Heart left ventricle (tissue), 13 donors: ENCODE measurements at regions not wholly inside any gene's neighbourhood (a gene's known extent, or its start where the extent isn't known, plus 50 kb on each side); places are given as distances from the start of the nearest gene placed in this dataset.

Source experiments
- CTCF ChIP-seq, 12 donors: fragments of 200-600 bp; sonication (generic) in 4 of 12; IDR thresholded peaks; one replicate each; pipeline versions ENCODE4 v1.5.0 to v1.8.0; 2018 to 2022; ENCODE audit warnings: antibody characterized with exemption in 12 of 12, mild to moderate bottlenecking in 5 of 12
- POLR2A ChIP-seq, 2 donors: fragments of 450-650 bp; IDR thresholded peaks; one replicate each; pipeline ENCODE4 v1.6.1; 2017; ENCODE audit warnings: antibody characterized with exemption in 2 of 2, mild to moderate bottlenecking in 2 of 2, moderate library complexity in 2 of 2
- donor health status: ischemic (EF 13 %, LVEDD 7.1; RV severe dilation, severe dysfunction).
- donor health status: DM: no; HTN: yes; CAD: no.
- donor health status: DM: no; HTN: no; CAD: no.
- donor health status: ischemic (EF 25% LVEDD 6.9; RV normal size, moderate dysfunction).
- donor health status: ischemic (EF 25% LVEDD 5.7; RV mildly dilated, moderate dysfunction).
- donor health status: ischemic (EF 35%, LVEDD 5.7; RV mildly dilated, moderate dysfunction).
- donor health status: nonischemic (EF 11% LVEDD 7.7; RV severe dilation, severe dysfunction).
- donor health status: DM: yes; HTN: yes; CAD: no.
- donor health status: PGD.
- donor health status: ischemic (EF 29% LVEDD 5.4; RV normal size, mild dysfunction).
- donor health status: nonischemic (EF 23%, LVEDD 6.1; RV moderate dilation, normal function).

- TF ChIP-seq CTCF (IDR thresholded peaks at IDR 0.05): no peak
- TF ChIP-seq POLR2A (IDR thresholded peaks at IDR 0.05): no peak
Measured at GRCh38 chr1:30415171-30415940, 308.0 kb downstream of the MATN1 start.
